GM18909 (cell line): ENCODE measurements at regions not wholly inside any gene's neighbourhood (a gene's known extent, or its start where the extent isn't known, plus 50 kb on each side); places are given as distances from the start of the nearest gene placed in this dataset.
"Not testable (repeated sequence)": the region's sequence is repeated elsewhere in the genome, so short reads cannot be mapped to it uniquely, and the experiment has no call there.

ENCODE experiments used
- ATAC-seq: cut with Tn5 transposase; IDR thresholded peaks from one replicate; pipeline ENCODE4 v1.9.1; 2021; ENCODE audit warnings: mild to moderate bottlenecking; ENCODE audit not compliant: unreplicated experiment, poor library complexity

GRCh38 chr11:37336401-37336800 is 738.4 kb upstream of the RAG2 start:
- ATAC-seq: no peak

GRCh38 chr11:37333345-37333744 is 735.3 kb upstream of the RAG2 start:
- ATAC-seq: no peak

DNA sequence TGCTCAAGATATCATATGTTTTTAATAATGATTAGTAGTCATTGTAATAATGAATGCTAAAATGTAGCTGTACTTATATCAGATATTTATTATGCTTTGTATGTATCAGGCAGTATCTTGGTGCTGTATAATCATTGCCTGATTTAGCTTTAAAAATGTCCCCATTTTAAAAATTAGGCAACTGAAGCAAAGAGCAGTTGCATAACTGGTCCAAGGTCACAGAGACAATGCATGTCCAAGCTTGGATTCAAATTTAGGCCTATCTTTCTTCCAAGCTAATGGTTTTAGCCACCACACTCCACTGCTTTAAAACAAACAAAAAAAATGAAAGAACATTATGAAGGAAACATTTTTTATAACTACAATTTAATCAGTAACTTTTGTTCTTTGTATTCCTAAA is 725.8 kb upstream of the RAG2 start:
- no peak for ATAC-seq

DNA sequence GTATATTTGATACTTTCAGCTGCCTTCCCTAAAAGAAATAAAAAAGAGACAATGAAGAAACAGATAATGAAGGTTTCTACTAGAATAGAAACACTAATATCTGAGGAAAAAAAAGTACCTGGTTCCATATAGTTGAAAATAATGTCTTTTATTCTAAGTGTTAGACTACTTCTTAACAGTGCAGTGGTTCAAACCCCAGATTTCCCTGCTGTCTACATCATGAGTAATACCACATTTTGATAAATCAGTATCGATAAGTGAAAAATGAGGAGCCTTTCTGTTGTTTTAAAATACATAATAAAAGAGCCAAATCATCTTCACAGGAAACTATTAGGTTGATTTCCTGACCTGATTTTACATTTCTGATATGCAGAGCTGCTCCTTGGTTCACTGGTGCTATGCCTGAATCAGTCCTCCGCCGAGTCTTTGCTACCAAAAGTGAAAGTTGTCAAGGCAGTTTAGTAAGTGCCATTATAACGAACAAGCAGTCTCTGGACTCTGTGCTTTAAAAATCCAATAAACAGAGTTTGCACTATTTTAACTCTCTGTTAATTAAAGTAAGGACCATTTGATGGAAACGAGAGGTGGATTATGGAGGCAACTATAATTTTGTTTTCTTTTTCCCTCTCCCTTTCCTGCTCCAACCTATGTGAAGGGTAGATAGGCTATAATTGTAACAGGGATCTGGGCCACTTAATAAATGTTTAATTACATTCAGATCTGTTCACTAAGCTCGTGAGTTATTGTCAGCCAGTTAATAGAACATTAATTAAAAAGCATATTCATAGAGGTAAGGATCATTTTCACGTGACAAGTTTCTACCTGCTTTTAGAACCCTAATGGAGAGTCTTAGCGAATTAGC is 724.5 kb upstream of the RAG2 start:
- no peak for ATAC-seq

- no peak for ATAC-seq
Observed at GRCh38 chr11:37320921-37321320, 722.9 kb upstream of the RAG2 start.

DNA sequence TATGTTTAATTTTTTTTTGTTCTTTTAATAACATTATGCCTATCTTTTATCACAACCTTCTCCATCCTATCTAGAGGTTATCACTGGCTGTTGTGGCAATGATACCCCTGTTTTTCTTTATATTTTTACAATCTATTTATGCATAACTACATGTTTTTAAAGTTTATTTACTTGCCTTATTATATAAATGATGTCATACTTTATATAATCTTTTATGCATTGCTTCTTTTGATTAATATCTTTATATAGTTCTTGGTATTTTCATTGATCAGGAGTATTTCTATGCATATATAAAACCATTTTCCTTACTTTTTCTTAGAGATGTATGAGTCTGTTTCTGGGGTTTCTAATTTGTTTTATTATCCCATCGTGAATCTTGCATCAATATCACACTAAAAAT is 719.8 kb upstream of the RAG2 start:
- ATAC-seq: no peak

GRCh38 chr11:37313266-37313665 is 715.2 kb upstream of the RAG2 start:
- ATAC-seq: no peak

DNA sequence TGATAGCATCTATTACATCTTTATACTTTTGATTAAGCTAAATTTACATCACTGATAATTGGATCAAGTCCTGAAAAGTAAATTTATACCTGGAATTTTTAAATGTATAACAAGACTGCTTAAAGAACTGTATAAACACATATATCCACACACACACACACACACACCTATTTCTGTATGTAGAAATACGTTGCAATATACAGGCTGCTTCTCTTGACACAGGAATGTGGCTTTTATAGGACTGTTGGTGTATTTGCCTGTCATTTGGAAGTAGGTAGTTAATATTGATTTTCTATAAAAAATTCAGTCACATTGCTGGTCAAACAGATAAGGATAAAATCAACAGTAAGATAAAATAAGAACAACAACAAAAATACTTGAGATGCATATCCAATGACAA is 708.5 kb upstream of the RAG2 start:
- ATAC-seq: no peak

GRCh38 chr11:37301405-37301804 is 703.4 kb upstream of the RAG2 start:
- not testable (repeated sequence) for ATAC-seq

DNA sequence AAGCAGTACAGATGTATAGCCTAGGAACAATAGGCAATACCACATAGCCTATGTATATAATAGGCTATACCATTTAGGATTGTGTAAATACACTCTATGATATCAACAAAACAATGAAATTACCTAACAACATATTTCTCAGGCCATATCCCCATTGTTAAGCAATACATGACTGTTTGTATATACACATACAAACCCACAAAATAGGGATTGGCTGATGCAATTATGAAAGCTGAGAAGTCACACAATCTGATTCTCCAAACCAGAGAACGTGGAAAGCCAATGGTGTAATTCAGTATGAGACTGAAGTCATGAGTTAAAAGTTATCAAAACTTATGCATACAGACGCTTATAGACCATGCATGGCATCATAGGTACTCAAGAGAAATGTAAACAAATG is 700.1 kb upstream of the RAG2 start:
- ATAC-seq: no peak

DNA sequence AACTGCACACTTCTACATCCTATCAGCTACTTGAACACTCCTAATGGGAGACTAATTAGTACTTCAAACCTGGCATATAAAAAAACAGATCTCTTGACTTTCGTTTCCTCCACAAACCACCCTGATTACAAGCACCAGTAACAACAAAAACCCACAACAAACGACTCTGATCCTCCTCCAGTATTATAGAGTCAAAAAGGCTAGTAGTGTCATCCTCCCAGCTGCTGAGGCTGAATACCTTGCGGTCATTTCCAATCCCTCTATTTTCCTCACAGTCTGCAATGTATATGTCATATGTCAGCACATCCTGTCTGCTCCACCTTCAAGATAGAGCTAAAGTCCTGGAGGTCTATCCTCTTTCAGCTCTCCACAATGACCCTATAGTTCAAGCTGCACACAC is 688.9 kb upstream of the RAG2 start:
- ATAC-seq: no peak

- ATAC-seq: no peak
Observed at GRCh38 chr11:37282367-37282766, 684.3 kb upstream of the RAG2 start.

- no peak for ATAC-seq
Observed at GRCh38 chr11:37280200-37280599, 682.2 kb upstream of the RAG2 start.

DNA sequence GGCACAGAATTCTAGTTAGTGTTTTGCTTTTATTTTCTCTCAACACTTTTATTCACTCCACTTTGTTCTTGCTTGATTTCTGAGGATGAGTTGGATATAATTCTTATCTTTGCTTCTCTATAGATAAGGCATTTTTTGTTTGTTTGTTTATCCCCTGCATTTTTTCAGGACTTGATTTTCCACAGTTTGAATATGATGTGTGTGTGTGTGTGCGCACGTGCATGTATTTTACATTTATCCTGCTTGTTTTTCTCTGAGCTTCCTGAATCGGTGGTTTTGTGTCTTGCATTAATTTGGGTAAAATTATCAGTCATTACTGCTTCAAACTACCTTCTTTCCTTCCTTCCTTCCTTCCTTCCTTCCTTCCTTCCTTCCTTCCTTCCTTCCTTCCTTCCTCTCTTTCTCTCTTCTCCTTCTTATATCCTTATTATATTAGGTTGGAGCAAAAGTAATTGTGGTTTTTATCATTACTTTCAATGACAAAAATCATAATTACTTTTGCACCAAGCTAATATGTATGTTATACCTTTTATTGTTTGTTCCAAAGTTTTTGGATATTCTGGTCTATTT is 679.9 kb upstream of the RAG2 start:
- no peak for ATAC-seq

DNA sequence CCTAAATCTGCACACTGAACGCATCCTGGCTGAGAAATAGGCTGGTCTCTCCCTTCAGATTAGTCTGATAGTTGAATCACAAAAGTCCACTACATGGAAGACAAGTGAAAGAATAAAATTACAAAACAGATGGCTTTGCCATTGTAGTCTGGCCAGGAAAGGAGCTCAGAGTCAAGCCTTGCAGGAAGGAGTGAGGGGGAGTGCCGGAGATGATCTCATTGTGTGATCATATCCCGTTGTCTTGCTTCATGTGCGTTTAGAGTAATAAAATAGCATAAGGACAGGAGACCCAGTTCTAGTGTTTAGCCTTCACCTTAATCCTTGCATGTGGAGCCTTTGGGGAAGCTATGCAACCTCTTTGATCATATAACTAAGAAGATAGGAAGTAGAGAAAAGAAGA is 666.7 kb upstream of the RAG2 start:
- ATAC-seq: no peak

- no peak for ATAC-seq
Observed at GRCh38 chr11:37264060-37264459, 666.0 kb upstream of the RAG2 start.

GRCh38 chr11:37263467-37263866 is 665.4 kb upstream of the RAG2 start:
- not testable (repeated sequence) for ATAC-seq

DNA sequence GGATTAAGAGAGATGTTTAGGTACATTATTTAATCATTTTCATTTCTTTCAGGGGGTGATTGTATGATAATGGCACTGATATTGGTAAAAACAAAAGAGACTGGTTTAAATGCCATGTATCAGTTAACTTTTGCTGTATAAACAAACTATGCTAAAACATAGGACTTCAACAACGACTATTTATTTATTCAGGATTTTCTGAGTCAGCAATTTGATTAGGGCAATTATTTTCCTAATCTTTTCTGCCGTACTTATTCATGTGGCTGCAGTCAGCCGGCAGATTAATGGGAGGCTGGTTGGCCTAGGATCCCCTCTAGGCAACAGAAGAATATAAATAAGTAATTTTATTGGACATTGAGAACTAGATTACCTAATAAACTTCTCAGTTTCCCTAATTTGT is 661.7 kb upstream of the RAG2 start:
- ATAC-seq: no peak

DNA sequence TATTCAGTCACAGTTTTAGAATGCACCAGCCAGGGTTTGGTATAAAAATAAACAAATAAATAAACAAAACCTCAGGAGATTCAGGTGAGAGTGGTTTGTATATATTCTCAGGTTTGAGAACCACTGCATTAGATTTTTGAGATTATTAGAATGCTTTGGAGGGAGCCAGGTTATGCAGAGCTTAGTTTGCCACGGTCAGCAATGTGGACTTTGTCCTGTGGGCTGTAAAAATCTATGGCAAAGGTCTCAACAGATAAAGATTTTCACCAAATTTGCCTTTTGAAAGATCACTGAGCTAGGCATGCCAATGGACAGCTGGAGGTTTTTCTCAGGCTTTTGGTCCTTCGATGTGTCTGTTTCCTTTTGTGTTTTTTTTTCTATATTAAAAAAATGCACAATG is 650.1 kb upstream of the RAG2 start:
- no peak for ATAC-seq

- not testable (repeated sequence) for ATAC-seq
Observed at GRCh38 chr11:37246092-37246491, 648.1 kb upstream of the RAG2 start.

- ATAC-seq: no peak
Observed at GRCh38 chr11:37230865-37231264, 632.8 kb upstream of the RAG2 start.

- no peak for ATAC-seq
Observed at GRCh38 chr11:37223962-37224361, 625.9 kb upstream of the RAG2 start.
